HG02642 (cell line): ENCODE measurements at regions not wholly inside any gene's neighbourhood (a gene's known extent, or its start where the extent isn't known, plus 50 kb on each side); places are given as distances from the start of the nearest gene placed in this dataset.

ENCODE experiments used
- ATAC-seq: cut with Tn5 transposase; IDR thresholded peaks from one replicate; pipeline ENCODE4 v1.9.1; 2021; ENCODE audit warnings: mild to moderate bottlenecking; ENCODE audit not compliant: unreplicated experiment, poor library complexity

- ATAC-seq = no peak
Measured at GRCh38 chr2:129741165-129741564, 238.3 kb upstream of the RAB6C start.

DNA sequence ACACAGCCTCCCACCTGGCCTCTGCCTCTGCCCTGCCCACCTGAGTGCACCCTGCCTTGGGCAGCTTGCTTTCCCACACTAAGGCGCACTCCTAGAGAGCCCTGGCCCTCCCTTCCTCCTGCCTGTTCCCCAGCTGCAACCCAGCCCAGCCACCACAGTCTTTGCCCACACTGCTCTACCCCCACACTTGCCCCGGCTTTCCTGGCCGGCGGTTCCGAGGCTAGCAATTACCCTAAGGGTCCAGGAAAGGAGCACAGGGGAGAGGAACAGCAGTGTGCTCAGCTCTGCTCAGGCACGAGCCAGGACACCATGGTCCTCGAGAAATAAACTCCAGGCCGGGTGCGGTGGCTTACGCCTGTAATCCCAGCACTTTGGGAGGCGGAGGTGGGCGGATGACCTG, 237.8 kb upstream of the RAB6C start:
- no peak for ATAC-seq

DNA sequence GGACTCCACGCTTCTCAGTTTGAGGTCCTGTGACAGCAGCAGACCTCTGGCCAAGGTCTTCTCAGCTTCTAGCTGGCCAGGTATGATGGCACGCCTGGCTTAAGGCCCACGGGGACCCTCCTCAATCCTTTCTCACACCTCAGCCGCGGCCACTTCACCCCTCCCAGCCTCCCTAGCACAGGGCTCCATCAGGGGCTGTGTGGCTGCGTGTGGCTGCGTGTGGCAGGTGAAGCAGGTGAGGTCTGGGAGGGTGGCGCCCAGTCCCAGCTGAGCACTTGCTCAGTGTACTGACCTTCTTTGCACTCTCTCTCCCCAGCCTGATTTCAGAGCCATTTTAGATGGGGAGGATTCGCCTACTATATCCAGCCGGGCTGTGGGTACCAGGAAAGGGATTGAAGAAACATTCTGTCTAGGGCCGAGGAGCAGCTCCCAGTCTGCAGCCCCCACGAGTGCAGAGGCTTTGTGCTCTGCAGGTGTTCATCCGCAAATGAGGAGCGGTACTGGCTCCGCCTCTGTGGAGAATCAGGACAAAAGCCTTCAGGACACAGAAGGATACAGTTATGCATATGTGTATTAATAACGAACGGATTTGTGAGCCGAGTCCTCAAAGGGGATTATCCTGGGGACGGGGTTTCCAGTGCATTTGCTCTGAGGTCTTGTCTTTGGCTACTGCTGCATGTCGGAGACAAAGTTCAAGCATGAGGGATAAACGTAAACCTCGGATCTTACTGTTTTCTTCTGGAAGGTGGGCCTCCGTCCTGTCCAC, 236.9 kb upstream of the RAB6C start:
- ATAC-seq = no peak

- ATAC-seq = no peak
Measured at GRCh38 chr2:129744141-129744540, 235.3 kb upstream of the RAB6C start.

DNA sequence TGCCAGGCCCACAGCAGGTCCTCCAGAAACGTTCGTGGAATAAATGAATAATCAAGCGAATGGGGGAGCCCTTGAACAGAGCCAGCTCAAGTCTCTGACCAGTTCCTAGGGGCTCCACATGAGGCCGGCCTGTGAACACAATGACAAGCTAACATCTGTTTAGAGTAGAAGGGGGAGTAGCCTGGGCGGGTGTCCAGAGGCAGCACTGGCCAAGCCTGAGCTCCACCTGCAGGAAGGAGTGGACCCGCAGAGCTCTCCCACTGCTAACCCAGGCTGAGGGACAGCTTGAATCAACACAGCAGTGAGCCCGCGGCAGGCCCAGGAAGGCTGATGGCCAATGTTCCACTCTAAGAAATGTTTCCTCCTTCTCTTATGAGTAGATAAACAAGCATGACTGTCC, 234.8 kb upstream of the RAB6C start:
- no peak for ATAC-seq

DNA sequence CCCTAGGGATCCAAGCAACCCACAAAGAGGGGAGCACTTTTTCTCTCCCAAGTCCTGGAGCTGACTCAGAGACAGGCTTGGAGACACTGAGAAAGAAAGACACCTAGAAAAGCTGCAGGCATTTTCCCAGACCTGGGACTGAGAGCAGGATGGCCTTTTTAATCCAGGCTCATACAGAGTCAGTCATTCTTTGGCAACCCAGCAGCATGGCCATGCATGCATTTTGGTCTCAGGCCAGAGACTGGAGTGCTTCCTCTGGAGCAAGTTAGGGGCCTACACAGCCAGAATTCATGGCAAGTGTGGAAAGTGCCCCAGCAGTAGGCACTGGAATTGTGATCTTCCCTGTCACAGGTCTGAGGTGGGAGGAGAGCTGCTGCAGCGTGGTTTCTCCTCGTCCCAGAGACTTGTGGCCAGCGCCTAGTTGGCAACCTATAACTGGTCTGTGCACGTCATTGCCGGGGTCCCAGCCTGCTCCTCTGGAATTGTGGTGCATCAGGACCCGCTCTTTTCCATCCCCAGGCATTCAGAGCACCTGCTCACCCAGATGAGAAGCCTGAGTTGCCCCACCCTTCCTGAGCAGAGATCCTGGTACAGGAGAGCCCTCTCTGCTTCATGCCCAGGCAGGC, 231.9 kb upstream of the RAB6C start:
- ATAC-seq = no peak

GRCh38 chr2:129748250-129748649, 231.2 kb upstream of the RAB6C start:
- ATAC-seq = no peak

DNA sequence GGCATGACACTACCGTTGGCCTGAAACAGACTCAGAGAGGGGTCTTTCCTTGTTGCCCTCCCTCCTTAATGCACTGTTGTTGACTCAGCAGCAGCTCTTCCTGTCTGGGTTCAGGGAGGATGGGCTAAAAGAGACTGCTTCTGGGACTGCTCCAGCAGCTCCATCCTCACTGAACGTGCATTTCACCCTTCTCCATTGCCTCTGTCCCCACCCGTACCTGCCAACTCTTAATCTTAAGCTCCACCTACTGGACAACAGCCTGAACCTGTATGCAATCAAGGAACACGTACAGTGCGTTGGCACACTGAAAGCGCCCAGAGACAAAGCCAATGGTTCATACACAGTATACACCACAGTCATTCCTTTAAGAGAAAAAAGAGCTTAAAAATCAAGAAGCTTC, 230.8 kb upstream of the RAB6C start:
- no peak for ATAC-seq

- no peak for ATAC-seq
Measured at GRCh38 chr2:129751409-129751808, 228.1 kb upstream of the RAB6C start.

GRCh38 chr2:129752176-129752575, 227.3 kb upstream of the RAB6C start:
- no peak for ATAC-seq

- no peak for ATAC-seq
Measured at GRCh38 chr2:129752686-129753085, 226.8 kb upstream of the RAB6C start.

- no peak for ATAC-seq
Measured at GRCh38 chr2:129753261-129753660, 226.2 kb upstream of the RAB6C start.

DNA sequence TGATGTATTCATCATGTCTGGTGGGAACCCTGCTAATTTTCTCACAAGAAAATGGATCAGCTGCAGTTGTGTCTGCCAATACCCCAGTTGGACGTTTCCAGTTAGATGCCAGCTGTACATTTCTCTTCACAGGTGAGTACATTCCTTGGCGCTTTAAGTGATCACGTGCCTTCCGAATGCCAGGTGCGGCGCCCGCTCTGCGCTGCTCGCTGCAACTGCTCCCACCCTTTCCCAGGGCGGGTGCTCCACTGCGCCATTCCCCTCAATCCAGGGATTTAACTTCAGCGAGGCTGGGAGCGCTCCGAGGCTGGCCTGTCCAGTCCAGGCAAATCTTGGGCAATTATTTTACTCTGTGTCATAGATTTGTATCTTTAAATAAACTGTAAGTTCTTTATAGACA, 225.0 kb upstream of the RAB6C start:
- no peak for ATAC-seq

DNA sequence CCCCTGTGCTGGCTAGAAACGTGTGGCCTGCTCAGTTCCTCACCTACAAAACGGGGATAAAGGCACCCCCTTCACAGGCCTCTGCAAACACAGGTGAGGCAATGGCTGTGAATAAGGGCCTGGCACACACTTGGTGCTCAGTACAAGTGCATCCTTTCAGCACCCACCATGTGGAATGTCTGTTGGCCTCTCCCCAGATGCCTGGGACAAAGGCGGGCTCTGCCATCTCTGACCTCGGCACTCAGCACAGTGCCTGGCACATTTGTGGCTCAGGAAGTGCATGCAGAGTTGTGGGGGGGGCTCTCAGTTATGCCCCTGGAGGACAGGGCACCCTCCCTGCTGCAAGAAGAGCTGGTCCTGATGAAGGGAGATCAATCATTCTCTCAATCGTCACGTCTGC, 224.6 kb upstream of the RAB6C start:
- ATAC-seq = no peak

GRCh38 chr2:129755786-129756185, 223.7 kb upstream of the RAB6C start:
- no peak for ATAC-seq

DNA sequence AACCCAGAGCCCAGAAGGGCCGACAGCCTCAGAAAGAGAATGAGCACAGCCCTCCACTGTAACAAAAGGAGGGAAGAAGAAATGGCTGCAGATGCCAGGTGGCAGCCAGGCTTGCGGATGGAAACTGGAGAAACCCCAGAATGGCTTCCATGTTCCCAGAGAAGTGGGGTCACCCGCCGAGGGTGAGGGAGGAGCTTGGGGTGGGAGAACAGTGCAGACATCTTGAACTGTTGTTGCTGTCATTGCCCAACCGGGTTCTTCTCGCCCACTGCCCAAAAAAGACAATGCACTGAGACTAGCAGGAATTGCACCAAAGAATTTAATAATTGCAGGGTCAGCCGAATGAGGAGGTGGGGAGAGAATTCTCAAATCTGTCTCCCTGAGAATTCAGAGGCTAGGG, 223.2 kb upstream of the RAB6C start:
- ATAC-seq = no peak

DNA sequence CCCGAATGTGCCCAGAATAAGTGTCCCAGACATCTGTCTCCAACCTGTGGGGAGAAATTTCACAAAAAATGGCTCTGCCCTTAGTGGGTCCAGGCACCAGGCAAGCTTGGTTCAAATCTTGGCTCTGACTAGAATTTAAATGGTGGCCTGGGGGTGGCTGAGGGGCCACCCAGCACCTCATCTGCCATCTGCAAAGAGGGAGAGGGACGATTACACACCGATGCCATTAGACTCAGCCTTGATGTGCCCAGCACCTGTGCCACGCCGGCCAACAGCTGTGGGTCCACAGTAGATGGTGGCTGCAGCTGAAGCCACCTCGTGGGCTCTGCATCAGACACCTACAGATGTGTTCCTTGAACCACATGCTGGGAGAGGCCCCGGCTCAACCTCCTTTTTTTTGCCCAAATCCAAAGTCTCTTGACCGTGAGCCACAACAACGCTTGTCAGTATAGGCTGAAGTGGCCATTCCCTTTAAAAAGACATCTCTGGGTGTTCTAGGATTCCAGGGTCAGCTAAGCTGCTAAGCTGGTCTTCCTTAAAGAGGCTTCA, 222.0 kb upstream of the RAB6C start:
- no peak for ATAC-seq

DNA sequence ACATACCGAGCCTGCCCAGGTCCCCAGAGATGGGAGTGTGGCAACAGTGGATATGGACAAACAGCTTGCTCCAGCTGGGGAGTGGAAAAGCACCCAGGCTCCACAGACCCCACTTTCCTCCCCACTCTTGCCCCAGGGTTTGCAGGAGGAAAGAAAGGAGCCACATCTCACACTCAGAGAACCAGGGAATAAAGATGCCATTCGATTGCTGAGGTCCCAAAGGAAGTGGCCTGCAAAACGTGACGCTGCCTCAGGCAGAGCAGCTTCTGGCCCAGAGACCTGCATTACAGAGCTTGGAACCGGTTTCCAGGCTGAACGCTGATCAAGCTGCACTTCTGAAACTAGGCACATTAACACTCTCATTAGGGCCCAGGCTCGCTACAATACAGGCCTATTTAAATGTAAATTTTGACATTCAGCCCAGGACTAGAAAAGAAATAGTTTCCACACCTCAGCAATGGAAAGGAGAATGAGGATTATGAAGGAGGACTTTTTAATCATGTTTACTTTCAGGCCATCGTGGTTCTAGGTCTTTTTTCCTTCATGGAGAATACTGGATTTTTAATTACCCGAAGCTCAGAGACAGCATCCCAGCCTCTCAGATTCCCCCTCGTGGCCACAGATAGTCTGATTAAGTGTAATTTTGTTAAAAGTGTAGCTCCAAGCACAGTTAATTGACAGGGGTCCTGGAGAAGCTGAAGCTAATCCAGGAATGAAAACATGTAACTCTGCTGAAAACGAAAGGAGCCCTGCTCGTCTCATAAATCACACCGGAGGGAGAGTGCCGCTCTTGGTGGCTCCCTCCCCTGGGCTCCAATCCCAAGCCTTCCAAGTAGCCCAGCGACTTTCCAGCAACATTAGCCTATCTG, 221.3 kb upstream of the RAB6C start:
- ATAC-seq = no peak

GRCh38 chr2:129758784-129759471, 220.5 kb upstream of the RAB6C start:
- ATAC-seq = no peak

GRCh38 chr2:129759472-129760010, 219.9 kb upstream of the RAB6C start:
- no peak for ATAC-seq
